Osteoblast (primary cell): ENCODE measurements at regions not wholly inside any gene's neighbourhood (a gene's known extent, or its start where the extent isn't known, plus 50 kb on each side); places are given as distances from the start of the nearest gene placed in this dataset.

ENCODE experiments used
- DNase-seq: peaks from one replicate; pipeline ENCODE4 v3.0.0; 2011; ENCODE audit warnings: low spot score, mixed read lengths; ENCODE audit not compliant: insufficient read length; ENCODE audit errors: missing footprints
- H2AFZ ChIP-seq: 2 replicates; pipeline ENCODE4 v1.6.0; 2011; ENCODE audit warnings: mild to moderate bottlenecking, low read length
- H3K27ac ChIP-seq: 2 replicates; pipeline ENCODE4 v1.5.1; 2011; ENCODE audit warnings: mild to moderate bottlenecking, low read depth, low read length, moderate library complexity
- H3K27me3 ChIP-seq: 2 replicates; pipeline ENCODE4 v1.6.0; 2012; ENCODE audit warnings: mild to moderate bottlenecking, control low read depth, inconsistent platforms, low read length, moderate library complexity; ENCODE audit not compliant: insufficient read depth
- H3K36me3 ChIP-seq: 2 replicates; pipeline ENCODE4 v1.5.1; 2011; ENCODE audit warnings: mild to moderate bottlenecking, low read length, control low read depth, moderate library complexity; ENCODE audit not compliant: insufficient read depth
- H3K4me1 ChIP-seq: 2 replicates; pipeline ENCODE4 v1.5.1; 2011; ENCODE audit warnings: mild to moderate bottlenecking, low read length, control low read depth, moderate library complexity; ENCODE audit not compliant: insufficient read depth
- H3K4me2 ChIP-seq: 2 replicates; pipeline ENCODE4 v1.6.0; 2011; ENCODE audit warnings: mild to moderate bottlenecking, low read length; ENCODE audit not compliant: insufficient read depth
- H3K4me3 ChIP-seq: fragments of 200-600 bp; sonication (generic); 3 replicates; pipeline ENCODE4 v1.5.1; 2012; ENCODE audit warnings: mild to moderate bottlenecking, low read length, inconsistent platforms; ENCODE audit not compliant: insufficient read depth
- H3K79me2 ChIP-seq: 2 replicates; pipeline ENCODE4 v1.6.0; 2012; ENCODE audit warnings: mild to moderate bottlenecking, low read length, control low read depth, inconsistent platforms; ENCODE audit not compliant: insufficient read depth
- H3K9me3 ChIP-seq: 2 replicates; pipeline ENCODE4 v1.5.1; 2011; ENCODE audit warnings: low read depth, low read length, control low read depth
- H4K20me1 ChIP-seq: 2 replicates; pipeline ENCODE4 v1.6.0; 2012; ENCODE audit warnings: mild to moderate bottlenecking, low read length, control low read depth; ENCODE audit not compliant: insufficient read depth
- CTCF ChIP-seq: IDR thresholded peaks from 2 replicates; pipeline ENCODE4 v1.5.1; 2011; ENCODE audit warnings: mild to moderate bottlenecking, low read depth, low read length, moderate library complexity; ENCODE audit errors: extremely low read depth

DNA sequence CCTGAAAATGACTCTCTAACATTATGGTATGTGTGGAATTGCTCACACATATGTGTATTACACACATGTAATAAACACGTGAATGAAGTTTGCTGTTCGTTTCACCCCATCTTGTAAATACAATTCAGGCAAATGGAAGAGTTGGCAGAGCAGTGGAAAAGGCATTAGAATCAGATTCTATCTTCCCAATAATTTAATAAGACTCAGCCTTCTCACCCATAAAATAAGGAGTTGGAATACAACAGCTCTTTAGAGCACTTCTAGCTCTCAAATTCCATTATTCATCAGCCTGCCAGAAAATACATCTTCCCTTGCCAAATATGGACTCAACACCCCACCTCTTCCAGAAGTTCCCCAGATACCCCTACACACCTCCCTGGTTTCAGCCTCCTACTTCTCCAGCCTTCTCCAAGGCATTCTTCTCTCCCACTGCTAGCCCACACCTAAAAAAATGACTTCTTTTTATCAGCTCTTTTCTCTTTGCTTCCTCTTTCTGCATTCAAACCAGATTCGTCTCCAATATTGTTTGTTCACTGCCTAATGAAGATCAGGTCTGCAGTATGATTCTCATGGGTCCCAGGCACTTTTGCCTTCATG lies 66.2 kb upstream of the DYRK2 start:
- Histone ChIP-seq H3K27me3 (no peaks in the 10 kb centered on the region), H3K36me3 (no peaks in the 10 kb centered on the region), H3K9me3 (no peaks in the 10 kb centered on the region), H3K27ac (no peak overlapping the region), H3K4me2 (no peak overlapping the region), H3K4me1 (no peaks in the 10 kb centered on the region), H3K79me2 (no peaks in the 10 kb centered on the region), H3K4me3 (no peak overlapping the region), H4K20me1 (no peaks in the 10 kb centered on the region), H2AFZ (no peak overlapping the region)
- no peak for TF ChIP-seq CTCF
- no peak for DNase-seq

DNA sequence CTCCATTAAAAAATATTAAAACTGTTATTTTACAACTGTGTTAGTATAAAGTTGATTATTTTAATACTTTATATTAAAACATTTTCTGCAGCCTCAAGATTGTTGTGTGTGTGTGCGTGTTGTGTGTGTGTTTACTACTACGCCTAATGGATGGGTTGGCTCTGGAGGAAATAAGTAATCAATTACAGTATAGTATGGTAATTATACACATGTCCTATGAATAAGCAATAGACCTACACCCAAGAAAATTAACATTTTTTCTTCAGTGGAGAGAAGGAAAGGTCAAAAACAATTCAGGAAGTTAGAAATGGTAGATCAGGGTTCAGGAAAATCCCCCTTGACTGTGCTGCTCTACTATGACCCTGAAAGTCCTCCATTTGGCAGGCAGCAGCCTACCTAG lies 65.7 kb upstream of the DYRK2 start:
- no peak overlapping the region for H2AFZ ChIP-seq
- no peaks in the 10 kb centered on the region for H3K79me2 ChIP-seq
- H3K9me3 ChIP-seq = no peaks in the 10 kb centered on the region
- H3K36me3 ChIP-seq = no peaks in the 10 kb centered on the region
- no peak for TF ChIP-seq CTCF
- no peak overlapping the region for H3K4me3 ChIP-seq
- no peaks in the 10 kb centered on the region for H3K4me1 ChIP-seq
- no peak for DNase-seq
- no peaks in the 10 kb centered on the region for H4K20me1 ChIP-seq
- H3K27me3 ChIP-seq = no peaks in the 10 kb centered on the region
- no peak overlapping the region for H3K4me2 ChIP-seq
- no peak overlapping the region for H3K27ac ChIP-seq

- no peak overlapping the region for H3K4me2 ChIP-seq
Observed at GRCh38 chr12:67586951-67587350, 61.6 kb upstream of the DYRK2 start.

GRCh38 chr12:67589078-67589477 lies 59.5 kb upstream of the DYRK2 start:
- no peak for TF ChIP-seq CTCF
- H3K4me3 ChIP-seq = no peak overlapping the region
- H3K27me3 ChIP-seq = no peaks in the 10 kb centered on the region
- DNase-seq = no peak
- no peaks in the 10 kb centered on the region for H3K79me2 ChIP-seq
- H3K9me3 ChIP-seq = no peaks in the 10 kb centered on the region
- H2AFZ ChIP-seq = no peak overlapping the region
- H3K36me3 ChIP-seq = no peaks in the 10 kb centered on the region
- no peak overlapping the region for H3K27ac ChIP-seq
- H4K20me1 ChIP-seq = no peaks in the 10 kb centered on the region
- peaks cover 5% of the 10 kb centered on the region for H3K4me1 ChIP-seq
- no peak overlapping the region for H3K4me2 ChIP-seq

More at GRCh38 chr12:67586951-67587350, 61.6 kb upstream of the DYRK2 start:
- H3K36me3 ChIP-seq = no peaks in the 10 kb centered on the region
- no peak overlapping the region for H3K4me3 ChIP-seq
- H3K79me2 ChIP-seq = no peaks in the 10 kb centered on the region
- no peaks in the 10 kb centered on the region for H3K9me3 ChIP-seq
- DNase-seq = no peak
- H3K4me1 ChIP-seq = no peaks in the 10 kb centered on the region
- H3K27ac ChIP-seq = no peak overlapping the region
- H2AFZ ChIP-seq = no peak overlapping the region
- no peak for TF ChIP-seq CTCF
- no peaks in the 10 kb centered on the region for H3K27me3 ChIP-seq
- H4K20me1 ChIP-seq = no peaks in the 10 kb centered on the region
